ENCODE measurements at regions not wholly inside any gene's neighbourhood (a gene's known extent, or its start where the extent isn't known, plus 50 kb on each side); places are given as distances from the start of the nearest gene placed in this dataset.

DNA sequence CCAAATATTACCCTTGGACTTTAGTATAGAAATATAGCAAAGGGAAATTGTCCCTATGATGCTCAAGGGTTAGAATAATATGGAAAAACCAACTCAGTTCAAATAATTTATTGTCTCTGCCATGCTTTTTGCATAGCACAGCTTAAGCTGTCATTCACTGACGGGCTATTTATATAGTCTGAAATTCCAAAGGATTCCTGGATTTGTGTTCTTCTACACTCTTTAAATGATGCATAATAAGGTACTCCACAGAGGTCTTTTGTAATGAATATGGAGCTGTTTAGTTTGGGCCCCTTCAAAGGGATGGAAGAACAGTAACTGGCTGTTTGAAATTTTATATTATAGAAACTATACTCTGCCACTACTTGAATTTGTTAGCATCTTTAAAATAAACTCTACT lies 276.6 kb upstream of the FERD3L start:
- Histone ChIP-seq H2BK5ac (ENCODE audit: low read depth, low read length, poor library complexity, severe bottlenecking) (no peak overlapping the region), H4K91ac (ENCODE audit: insufficient read depth, low read depth, low read length) (no peak overlapping the region), H3K9ac (ENCODE audit: low read depth, low read length) (no peak overlapping the region), H2BK15ac (ENCODE audit: low read depth, low read length) (no peak overlapping the region), H3K4me2 (ENCODE audit: low read depth, low read length) (no peak overlapping the region), H4K5ac (ENCODE audit: low read depth, low read length) (no peak overlapping the region), H4K20me1 (ENCODE audit: insufficient read depth, low read length) (no peaks in the 10 kb centered on the region), H3K27ac (ENCODE audit: insufficient read depth, low read length) (no peak overlapping the region), H3K18ac (ENCODE audit: low read depth, low read length) (no peak overlapping the region), H3K23ac (ENCODE audit: low read depth, low read length) (no peak overlapping the region), H3K9me1 (ENCODE audit: insufficient read depth, low read length) (no peaks in the 10 kb centered on the region), H2BK120ac (ENCODE audit: low read depth, low read length) (no peak overlapping the region), H3K56ac (ENCODE audit: extremely low read depth, insufficient read depth, low read length) (no peak overlapping the region), H2AK9ac (replicated peaks; ENCODE audit: low read depth, low read length, poor library complexity) (no peak overlapping the region), H4K8ac (ENCODE audit: low read depth in 2 of 2, low read length in 2 of 2) (no peak overlapping the region), H3K4ac (ENCODE audit: low read depth, low read length) (no peak overlapping the region), H3K36me3 (ENCODE audit: control insufficient read depth, insufficient read depth, low read length) (no peaks in the 10 kb centered on the region), H3K4me1 (ENCODE audit: control insufficient read depth, insufficient read depth, low read length) (no peaks in the 10 kb centered on the region), H3K4me3 (ENCODE audit: insufficient read depth, low read depth, low read length) (no peak overlapping the region), H3K14ac (replicated peaks; ENCODE audit: low read depth, low read length) (no peak overlapping the region), H2AK5ac (ENCODE audit: low read depth, low read length) (no peak overlapping the region), H3K79me1 (ENCODE audit: low read depth in 1 of 2, low read length in 2 of 2) (no peaks in the 10 kb centered on the region), H2BK20ac (ENCODE audit: low read depth, low read length) (no peak overlapping the region), H2AFZ (replicated peaks; ENCODE audit: low read length, poor library complexity) (no peak overlapping the region), H3K9me3 (ENCODE audit: control insufficient read depth, insufficient read depth, low read length) (no peaks in the 10 kb centered on the region), H3K27me3 (ENCODE audit: control insufficient read depth, insufficient read depth, low read length) (no peaks in the 10 kb centered on the region)
- DNase-seq (no peak), ATAC-seq (ENCODE audit: low read depth) (no peak)
- TF ChIP-seq SMC3 (IDR thresholded peaks at IDR 0.05; ENCODE audit: low read depth, low read length), result no peak
- no peak for TF ChIP-seq NFE2L2 (IDR thresholded peaks at IDR 0.05; ENCODE audit: low read depth, low read length)
- no peak for TF ChIP-seq MXI1 (IDR thresholded peaks at IDR 0.05; ENCODE audit: borderline replicate concordance, low read depth, low read length)
- no peak for TF ChIP-seq FOS (IDR thresholded peaks at IDR 0.05; ENCODE audit: low read depth, low read length)
- TF ChIP-seq CHD1 (IDR thresholded peaks at IDR 0.05; ENCODE audit: low read depth, low read length), result no peak
- TF ChIP-seq, protein P1, sequence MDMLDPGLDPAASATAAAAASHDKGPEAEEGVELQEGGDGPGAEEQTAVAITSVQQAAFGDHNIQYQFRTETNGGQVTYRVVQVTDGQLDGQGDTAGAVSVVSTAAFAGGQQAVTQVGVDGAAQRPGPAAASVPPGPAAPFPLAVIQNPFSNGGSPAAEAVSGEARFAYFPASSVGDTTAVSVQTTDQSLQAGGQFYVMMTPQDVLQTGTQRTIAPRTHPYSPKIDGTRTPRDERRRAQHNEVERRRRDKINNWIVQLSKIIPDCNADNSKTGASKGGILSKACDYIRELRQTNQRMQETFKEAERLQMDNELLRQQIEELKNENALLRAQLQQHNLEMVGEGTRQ (IDR thresholded peaks at IDR 0.05; ENCODE audit: low read depth, low read length), result no peak
- no peak for TF ChIP-seq CEBPB (IDR thresholded peaks at IDR 0.05; ENCODE audit: low read depth, low read length)
- TF ChIP-seq MAZ (IDR thresholded peaks at IDR 0.05; ENCODE audit: borderline replicate concordance, low read depth, low read length), result no peak
- TF ChIP-seq RAD21 (IDR thresholded peaks at IDR 0.05; ENCODE audit: low read length), result no peak
- TF ChIP-seq BHLHE40 (IDR thresholded peaks at IDR 0.05; ENCODE audit: low read depth, low read length), result no peak
- ChIA-PET POLR2A (ENCODE audit: unreplicated experiment) (no interaction called here), CTCF (no interaction called here)
- in situ Hi-C loops (cut with MboI; ENCODE audit: low sequenced_read_pairs), result no loop called here
- dilution Hi-C loops (cut with HindIII; ENCODE audit: low sequenced_read_pairs, unreplicated experiment), result no loop called here
- intact Hi-C loops (cut with micrococcal nuclease), result no loop called here
- no CpG with 5 or more reads among the region's 1 CpG for WGBS, 2 experiments (ENCODE audit: extremely low coverage in 2 of 2, insufficient read length in 1 of 2)
- BruUV-seq (replicated peaks), result no TSS peak
